GM12878 (cell line): ENCODE measurements at regions not wholly inside any gene's neighbourhood (a gene's known extent, or its start where the extent isn't known, plus 50 kb on each side); places are given as distances from the start of the nearest gene placed in this dataset.

ENCODE experiments used
- MEF2B ChIP-seq: fragments of 450-650 bp; IDR thresholded peaks from 2 replicates; pipeline ENCODE4 v1.6.1; 2018; ENCODE audit warnings: mild to moderate bottlenecking, moderate library complexity; ENCODE audit not compliant: partially characterized antibody, poor library complexity, severe bottlenecking
- TF ChIP-seq, protein P1 (sequence below): IDR thresholded peaks from 2 replicates; pipeline ENCODE4 v1.6.1; 2012; ENCODE audit warnings: low read length, inconsistent platforms

- no peak for TF ChIP-seq MEF2B
- TF ChIP-seq, protein P1, sequence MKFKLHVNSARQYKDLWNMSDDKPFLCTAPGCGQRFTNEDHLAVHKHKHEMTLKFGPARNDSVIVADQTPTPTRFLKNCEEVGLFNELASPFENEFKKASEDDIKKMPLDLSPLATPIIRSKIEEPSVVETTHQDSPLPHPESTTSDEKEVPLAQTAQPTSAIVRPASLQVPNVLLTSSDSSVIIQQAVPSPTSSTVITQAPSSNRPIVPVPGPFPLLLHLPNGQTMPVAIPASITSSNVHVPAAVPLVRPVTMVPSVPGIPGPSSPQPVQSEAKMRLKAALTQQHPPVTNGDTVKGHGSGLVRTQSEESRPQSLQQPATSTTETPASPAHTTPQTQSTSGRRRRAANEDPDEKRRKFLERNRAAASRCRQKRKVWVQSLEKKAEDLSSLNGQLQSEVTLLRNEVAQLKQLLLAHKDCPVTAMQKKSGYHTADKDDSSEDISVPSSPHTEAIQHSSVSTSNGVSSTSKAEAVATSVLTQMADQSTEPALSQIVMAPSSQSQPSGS, result no peak
Measured at GRCh38 chr20:39133201-39133600, 171.1 kb downstream of the DHX35 start.
